GM19023 (cell line): ENCODE measurements at regions not wholly inside any gene's neighbourhood (a gene's known extent, or its start where the extent isn't known, plus 50 kb on each side); places are given as distances from the start of the nearest gene placed in this dataset.
"Not testable (repeated sequence)": the region's sequence is repeated elsewhere in the genome, so short reads cannot be mapped to it uniquely, and the experiment has no call there.

ENCODE experiments used
- ATAC-seq: cut with Tn5 transposase; IDR thresholded peaks from one replicate; pipeline ENCODE4 v1.9.1; 2021; ENCODE audit warnings: mild to moderate bottlenecking, moderate library complexity; ENCODE audit not compliant: unreplicated experiment

DNA sequence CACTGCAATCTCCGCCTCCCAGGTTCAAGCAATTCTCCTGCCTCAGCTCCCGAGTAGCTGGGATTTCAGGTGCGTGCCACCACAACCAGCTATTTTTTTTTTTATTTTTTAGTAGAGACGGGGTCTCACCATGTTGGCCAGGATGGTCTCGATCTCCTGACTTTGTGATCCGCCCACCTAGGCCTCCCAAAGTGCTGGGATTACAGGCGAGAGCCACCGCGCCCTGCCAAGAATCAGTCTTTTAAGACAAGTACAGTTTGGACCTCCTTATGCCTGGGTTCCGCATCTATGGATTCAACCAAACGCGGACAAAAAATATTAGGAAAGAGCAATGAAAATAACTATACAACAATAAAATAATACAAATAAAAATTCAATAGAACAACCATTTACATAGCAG, 285.9 kb upstream of the HS6ST1 start:
- not testable (repeated sequence) for ATAC-seq

DNA sequence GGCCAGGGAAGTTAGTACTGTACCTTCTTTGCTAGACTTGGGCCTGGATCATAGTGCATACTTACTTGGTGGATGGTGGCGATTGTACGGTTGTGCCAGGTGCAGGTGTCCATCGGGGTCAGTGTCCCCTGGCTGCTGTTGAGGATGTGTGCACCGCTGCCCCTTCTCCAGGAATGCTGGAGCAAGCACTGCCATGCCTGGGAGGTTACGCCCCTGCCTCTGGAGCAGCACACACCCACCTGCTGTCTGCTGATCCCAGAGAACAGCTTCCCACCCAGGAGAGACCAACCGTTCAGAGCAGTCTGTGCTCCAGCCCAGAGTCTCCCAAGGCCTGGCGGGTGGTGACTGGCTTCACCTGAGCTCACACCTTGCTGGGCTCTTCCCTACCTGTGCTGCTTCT, 286.8 kb upstream of the HS6ST1 start:
- ATAC-seq: no peak

DNA sequence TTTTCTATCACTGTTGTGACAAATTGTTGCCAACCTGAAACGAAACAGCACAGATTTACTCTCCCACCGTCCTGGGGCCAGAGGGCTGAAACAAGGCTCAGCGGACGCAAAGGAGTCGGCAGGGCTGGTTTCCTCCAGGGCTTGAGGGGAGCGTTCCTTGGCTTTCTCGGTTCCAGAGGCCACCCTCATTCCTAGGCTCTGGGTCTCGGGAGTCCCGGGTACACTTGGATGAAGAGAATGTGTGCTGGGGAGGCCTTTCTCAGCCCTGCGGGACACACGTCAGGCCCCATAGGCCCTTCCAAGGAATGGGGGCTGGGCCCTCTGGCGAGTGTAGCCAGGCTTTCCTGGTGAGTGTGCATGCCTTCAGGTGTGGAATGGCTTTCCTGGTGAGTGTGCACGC, 287.3 kb upstream of the HS6ST1 start:
- no peak for ATAC-seq

DNA sequence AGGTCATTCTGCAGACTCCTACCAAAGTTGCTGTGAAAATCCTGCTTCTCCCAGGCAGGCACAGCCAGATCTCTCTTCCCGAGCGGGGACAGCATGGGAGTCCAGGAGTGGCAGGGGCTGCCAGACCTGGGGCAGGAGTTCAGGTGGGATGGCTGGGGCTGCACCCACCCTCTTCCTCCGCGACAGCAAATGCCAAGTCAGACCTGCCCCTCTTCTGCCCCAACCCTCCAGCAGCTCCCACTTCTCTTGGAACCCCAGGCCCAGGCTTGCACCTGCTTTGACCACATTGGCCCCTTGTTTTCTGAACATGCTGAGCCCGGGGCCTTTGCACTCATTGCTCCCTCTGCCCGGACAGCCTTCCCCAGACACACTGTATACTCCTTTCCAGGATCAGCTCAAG, 288.2 kb upstream of the HS6ST1 start:
- ATAC-seq: no peak

DNA sequence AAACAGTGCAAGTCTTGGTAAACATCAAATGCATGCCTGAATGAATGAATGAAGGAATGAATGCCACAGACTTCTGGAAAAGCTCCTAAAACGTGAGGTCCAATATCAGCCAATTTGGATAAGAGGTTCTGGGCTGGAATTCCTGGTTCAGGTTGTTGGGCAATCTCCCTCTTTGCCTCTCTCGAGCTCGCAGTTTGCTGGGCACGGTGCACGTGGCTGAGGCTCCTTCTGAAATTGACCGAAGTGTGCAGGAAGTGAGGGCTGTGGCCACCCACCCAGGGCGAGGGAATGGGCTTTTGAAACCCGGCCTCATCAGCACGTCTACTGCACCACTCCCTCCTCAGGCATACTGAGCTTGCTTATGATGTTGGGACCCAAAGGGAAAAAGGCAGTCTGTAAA, 288.8 kb upstream of the HS6ST1 start:
- ATAC-seq: no peak

DNA sequence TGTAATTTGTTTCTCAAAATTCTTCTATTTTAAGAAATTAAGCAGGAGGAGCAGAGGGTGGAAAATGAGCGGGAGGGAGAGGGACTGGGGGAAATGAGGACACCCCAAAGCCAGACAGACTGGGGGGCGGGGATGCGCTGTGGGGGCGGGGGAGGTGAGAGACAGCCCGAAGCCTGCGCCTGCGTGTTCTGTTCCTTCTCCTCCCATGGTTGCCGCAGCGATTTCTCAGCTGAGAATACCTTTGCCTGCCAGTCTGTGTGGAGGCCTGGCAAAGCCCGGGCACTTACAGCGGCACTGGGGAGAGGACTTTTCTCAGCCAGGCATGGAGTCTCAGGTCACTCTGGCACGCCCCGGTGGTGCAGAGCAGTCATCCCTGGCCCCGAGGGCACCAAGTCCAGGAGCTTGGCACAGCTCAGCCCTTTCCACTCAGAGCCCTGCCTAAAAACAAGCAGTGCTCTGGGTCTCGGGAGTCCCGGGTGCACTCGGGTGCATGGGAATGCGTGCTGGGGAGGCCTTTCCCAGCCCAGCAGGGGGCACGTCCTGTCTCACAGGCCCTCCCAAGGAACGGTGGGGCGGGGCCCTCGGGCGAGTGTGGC, 289.3 kb upstream of the HS6ST1 start:
- no peak for ATAC-seq

DNA sequence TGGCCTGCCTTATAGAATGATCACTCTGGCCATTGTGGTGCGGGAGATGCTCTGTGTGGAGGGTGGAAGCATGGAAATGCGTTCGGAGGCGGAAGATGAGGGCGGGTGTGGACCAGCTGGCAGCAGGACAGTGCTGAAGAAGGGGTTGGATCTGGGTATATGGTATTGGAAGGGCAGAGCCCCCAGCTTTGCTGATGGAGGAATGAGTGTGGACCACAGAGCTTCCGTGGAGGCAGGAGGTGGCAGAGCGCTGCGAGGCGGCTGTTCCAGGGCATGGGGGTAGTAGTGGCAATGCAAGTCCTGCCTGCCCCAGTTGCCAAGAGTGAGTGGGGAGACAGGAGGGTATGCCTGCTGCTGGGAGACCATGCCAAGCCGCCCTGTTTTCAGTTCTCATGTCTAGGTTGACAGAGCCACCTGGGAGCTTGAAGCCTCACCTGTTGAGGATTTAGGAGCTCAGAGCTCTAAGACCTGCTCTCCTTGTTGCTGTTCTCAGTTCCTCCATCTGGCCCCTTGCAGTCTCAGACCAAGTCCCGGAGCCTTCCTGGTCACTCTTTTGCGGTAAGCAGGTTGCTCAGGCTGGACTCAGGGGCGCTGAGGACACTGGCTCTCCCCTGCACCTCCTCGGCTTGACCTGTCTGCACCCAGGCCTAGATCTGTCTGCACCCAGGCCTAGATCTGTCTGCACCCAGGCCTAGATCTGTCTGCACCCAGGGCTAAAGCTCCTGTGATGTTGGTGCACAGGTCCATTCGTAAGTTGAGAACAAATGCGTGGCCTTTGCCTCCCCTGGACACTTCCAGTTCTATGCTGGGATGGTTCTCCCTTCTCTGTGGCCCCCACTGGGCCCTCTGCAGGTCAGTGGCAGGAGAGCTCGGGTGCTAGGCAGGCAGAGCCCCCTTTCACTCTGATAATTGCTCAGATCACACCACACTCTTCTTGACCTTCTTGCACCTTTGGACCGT, 290.5 kb upstream of the HS6ST1 start:
- no peak for ATAC-seq

DNA sequence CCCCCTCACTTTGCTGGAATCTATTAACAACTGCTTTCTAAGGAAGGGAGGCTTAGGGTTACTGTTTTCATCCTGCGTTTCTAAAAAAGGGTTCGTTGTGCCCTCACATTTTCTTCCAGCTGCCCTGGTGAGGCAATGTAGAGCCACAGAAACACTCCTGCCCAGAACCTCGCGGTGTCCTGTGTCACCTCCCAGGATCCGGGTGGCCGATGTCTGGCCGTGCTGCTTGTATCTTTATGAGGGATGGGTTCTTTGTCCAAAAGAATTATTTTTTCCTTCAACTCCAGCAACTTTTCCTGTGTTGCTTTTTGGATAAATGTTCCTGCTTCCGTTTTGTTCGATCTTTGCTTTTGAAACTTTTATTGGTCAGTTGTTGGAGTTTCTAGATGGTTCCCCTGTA, 291.8 kb upstream of the HS6ST1 start:
- no peak for ATAC-seq

DNA sequence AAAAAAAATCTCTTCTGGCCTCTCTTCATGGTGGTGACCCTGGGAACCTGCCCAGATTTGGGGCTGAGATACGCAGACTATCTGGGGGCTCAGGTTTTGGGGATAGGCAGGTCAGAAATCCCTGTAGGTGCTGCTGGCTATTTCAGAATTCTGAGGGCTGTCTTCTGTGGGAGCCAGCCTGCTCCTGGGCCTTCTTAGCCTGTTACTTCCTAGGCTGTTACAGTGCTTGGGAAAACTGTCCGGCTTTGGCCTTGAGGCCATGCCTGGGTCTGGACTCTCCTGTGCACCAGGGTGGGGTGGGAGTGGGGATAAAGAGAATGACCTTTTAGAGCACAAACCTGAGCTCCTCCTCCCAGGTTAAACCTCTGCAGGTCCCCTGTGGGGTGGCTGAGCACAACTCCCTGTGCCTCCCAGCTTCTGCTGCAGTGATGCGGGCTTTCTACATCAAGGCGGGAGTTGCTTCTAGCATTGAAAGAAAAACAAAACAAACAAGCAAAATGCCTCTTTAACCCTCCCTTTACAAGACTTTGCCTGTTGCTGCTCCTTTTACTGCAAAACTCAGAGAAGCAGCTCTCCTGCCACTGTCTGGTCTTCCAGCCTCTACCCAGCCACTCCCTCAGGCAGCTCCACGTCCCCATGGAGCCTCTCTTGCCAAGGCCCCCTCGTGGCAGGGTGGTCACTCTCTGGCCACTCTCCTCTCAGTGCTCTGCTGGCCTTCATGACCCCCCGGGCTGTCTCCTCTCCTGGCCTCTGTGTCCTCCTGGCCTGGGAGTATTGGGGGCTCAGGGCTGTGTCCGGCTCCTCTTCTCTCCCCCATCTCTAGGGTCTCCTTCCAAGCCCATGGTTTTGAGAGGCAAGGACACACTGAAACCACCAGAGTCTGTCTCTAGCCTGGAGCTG, 293.0 kb upstream of the HS6ST1 start:
- ATAC-seq: no peak

DNA sequence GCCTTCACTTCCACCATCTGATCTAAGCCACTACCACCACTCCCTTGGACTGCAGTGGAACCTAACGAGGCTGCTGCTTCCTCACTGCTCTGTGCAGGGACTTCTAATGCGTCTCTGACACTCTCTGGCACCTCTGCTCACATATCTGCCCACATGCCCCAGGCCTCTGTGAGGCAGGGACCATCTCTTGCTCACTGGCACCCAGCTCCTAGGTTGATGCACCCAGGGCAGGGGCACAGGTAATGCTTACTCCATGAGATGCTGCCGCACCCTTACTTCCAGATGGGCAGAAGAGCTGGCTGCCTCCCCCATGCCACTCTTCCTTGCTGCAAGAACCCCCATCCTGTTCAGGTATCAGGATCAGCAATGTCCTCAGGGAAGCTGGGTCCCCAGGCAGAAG, 294.0 kb upstream of the HS6ST1 start:
- no peak for ATAC-seq

DNA sequence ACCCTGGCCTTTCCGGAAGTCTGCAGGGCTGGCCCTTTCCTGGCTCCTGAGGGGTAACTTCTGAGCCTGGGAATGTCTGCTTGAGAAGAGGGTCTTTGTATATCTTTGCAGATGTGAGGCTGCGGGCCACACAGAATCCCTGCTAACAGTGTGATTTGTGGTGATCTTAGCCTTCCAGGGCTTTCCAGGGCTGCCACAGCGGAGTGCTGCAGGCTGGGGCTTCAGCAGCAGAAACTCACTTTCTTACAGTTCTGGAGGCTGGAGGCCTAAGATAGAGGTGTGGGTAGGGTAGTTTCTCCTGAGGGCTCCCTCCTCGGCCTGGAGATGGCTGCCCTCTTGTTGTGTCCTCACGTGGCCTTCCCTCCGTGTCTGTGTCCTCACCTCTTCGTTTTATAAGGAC, 294.7 kb upstream of the HS6ST1 start:
- ATAC-seq: no peak

DNA sequence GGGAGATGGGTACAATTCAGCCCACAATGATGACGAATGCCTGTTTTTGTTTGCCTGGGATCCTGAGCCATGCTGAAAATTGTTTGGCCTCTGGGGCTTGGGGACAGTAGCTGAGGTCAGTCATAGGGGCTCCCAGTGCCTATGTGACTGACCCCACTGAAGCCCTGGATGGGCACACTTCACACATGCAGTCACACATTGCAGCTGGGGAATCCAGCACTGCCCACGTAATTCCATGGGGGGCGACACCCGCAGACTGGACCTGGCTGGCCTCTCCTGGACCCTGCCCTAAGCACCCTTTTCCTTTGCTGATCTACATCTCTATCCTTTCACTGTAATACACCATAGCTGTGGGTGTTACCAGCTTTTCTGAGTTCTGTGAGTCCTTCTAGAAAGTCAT, 295.2 kb upstream of the HS6ST1 start:
- no peak for ATAC-seq

DNA sequence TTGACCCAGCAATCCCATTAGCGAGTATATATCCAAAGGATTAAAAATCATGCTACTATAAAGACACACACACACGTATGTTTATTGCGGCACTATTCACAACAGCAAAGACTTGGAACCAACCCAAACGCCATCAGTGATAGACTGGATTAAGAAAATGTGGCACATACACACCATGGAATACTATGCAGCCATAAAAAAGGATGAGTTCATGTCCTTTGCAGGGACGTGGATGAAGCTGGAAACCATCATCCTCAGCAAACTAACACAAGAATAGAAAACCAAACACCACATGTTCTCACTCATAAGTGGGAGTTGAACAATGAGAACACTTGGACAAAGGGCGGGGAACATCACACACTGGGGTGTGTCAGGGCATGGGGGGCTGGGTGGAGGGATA, 296.2 kb upstream of the HS6ST1 start:
- ATAC-seq: not testable (repeated sequence)

DNA sequence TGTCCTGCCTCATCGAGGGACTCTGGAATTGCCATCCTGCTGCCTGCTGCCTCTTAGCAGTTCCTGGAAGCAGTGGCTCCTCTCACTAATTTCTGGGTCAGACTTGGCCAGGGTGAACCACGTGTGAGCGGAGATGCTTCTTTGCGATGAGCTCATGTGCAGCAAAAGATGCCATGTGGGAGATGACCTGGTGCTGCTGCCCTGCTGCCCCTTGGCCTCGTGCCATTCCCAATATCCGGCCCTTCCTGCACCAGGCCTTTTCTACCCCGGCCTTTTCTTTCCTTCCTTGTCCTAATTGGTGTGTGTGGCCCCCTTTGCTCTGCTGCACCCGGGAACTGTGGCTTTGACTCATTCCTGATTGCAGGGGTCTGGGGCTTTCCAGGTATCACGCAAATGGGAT, 296.9 kb upstream of the HS6ST1 start:
- no peak for ATAC-seq

DNA sequence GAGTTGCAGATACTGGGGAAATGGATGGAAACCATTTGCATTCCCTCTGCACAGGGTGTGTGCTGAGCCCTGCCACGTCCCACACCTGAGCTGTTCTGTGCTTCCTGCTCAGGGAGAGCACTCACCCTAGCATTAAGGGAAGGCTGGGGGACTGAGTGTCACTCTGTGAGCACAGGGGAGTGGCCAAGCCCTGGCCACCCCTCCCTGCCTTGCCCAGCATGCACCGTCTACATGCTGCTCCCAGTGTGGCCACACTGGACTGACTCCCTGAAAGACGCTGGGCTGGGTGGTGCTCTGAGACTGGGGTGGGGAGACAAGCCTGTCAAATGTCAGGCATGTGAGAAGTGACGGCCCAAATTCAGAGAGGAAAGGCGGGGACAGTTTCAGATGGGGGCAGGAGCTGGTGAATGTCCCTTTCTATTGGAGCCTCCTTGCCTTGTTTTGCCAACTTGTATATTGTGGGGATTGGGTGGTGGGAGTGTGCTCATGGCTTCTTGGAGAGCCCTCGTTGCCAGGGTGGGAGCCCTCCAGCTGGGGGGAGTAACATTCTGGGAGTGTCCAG, 298.4 kb upstream of the HS6ST1 start:
- ATAC-seq: no peak

DNA sequence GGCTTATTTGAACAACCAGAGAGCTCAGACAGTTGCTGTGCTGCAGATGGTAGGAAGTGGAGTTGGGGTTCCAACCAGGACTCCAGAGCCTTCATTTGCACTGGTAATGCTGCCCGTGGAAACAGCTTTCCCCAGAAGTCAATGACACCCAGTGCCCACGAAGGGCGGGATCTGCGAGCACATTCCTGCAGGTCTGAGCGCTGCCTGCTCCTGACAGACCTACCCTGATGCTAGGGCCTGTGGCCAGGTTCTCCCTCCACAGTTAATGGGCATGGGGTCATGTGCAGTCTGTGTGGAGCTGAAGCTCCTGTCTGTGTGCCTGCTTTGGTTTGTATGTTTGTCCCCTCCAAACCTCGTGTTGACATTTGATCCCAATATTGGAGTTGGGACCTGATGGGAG, 299.0 kb upstream of the HS6ST1 start:
- no peak for ATAC-seq

DNA sequence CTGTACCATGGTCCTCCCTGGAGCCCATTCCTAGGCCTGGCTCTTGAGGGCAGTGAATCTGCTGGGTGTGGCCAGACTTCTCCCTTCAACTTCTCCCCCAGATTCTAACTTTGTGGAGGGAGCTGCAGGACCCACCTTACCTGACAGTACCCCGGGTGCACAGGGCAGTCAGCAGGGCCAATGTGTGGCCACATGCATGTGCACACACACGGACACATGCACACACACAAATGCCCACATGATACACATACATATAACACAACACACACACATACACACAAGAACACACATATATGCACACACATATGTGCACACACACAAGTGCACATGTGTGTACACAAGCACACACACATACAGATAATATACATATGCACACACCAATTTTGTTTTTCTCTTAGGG, 300.0 kb upstream of the HS6ST1 start:
- no peak for ATAC-seq

DNA sequence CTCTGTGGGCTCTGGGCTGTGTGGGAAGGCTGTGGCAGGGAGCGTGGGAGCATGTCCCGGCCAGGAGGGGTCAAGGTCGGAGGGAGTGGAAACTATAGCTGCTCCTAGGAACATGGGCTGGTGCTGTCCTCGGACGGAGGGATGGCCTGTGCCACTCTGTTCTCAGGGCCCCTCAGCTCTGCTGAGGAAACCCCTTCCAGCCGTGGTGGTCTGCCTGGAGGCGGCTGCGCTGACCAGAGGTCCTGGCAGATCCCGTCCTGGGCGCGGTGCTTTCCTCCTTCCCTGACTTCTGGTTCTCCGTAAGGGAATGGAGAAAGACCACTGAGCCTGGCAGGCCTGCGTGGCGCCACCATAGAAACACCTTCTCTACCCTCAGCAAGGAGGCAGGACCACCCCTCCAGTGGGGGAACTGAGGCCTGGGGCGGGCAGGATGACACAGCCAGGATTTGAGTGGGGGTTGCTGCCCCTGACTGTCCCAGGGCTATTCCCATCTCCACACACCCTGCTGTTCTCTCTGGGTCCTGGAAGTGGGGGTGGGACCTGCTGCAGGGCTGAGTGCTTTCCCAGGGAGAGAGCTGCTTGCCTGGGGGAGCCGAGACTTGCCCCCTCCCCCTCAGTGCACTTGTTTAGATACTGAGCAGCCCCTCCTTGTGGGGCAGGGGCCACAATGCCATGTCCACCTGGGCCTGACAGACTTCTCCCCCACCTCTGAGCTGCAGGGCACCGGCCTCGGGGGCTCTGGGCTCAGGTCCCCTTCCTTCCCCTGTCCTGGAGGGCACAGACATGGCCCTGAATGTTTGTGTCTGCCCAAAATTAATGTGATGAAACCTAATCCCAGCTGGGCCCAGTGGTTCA, 301.0 kb upstream of the HS6ST1 start:
- no peak for ATAC-seq

DNA sequence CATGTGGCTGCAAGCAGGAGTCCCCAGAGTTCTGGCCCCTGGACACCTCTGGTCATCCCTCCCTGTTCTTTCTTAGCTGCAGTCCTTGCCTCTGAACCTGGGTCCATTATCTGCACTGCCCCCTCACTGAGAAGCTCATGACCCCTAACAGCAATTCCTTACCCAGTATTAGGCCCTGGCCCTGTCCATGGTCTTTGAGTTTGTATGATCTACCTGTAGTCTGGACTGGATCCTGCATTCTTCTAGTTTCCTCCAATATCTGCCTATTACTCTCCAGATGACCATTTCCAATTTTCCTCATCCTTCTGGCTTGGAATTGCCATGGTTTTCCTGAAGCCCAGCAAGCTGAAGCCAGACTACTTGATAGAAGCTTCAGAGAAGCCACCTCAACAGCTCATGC, 302.4 kb upstream of the HS6ST1 start:
- no peak for ATAC-seq

DNA sequence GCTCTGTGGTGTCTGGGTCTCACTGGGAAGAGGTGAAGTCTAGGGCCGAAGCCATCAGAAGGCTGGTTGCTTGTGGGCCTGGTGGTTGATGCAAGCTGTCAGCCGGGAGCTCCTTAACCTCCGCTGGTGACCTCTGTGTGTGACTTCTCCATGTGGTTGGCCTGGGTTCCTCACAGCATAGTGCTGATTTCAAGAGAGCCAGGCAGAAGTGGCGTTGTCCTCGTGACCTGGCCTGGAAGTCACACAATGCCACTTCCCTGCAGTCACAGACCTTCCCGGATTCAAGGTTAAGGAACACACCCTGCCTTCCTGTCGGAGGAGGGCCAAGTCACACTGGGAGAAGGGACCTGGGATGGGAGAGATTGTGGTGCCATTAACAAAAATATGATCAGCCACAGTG, 303.7 kb upstream of the HS6ST1 start:
- no peak for ATAC-seq
